ENCODE measurements at regions not wholly inside any gene's neighbourhood (a gene's known extent, or its start where the extent isn't known, plus 50 kb on each side); places are given as distances from the start of the nearest gene placed in this dataset.

DNA sequence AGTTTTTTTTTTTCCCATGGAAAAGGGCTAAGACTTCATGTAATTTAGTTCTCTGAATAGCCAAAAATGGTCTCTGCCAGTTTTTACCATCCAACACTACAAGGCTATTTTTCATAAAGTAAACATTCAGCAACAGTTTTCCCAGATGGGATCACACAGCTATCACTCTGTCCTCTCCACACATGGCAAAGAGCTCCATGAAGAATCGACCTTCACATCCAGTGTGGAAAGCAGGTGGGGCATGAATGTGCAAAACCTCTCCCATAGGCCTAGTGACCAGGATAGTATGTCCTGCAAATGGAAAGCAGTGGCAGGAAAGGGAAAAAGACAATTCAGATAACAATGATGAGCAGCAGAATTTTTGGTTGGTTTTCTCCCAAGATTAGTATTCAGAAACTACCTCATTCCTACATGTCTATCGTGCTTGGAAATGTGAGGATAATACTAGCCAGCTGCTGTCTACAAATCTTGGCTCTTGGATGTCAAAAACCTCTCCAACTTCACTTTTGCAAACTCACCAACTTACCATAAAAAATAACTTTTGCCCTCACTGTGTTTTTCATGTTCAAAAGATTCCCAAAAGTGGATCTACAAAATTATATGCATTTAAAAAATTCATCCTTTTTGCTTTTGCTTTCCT lies 159.7 kb upstream of the MCHR2 start:
- TF ChIP-seq POLR2A (IDR thresholded peaks at IDR 0.05) = no peak
- TF ChIP-seq, protein P1, sequence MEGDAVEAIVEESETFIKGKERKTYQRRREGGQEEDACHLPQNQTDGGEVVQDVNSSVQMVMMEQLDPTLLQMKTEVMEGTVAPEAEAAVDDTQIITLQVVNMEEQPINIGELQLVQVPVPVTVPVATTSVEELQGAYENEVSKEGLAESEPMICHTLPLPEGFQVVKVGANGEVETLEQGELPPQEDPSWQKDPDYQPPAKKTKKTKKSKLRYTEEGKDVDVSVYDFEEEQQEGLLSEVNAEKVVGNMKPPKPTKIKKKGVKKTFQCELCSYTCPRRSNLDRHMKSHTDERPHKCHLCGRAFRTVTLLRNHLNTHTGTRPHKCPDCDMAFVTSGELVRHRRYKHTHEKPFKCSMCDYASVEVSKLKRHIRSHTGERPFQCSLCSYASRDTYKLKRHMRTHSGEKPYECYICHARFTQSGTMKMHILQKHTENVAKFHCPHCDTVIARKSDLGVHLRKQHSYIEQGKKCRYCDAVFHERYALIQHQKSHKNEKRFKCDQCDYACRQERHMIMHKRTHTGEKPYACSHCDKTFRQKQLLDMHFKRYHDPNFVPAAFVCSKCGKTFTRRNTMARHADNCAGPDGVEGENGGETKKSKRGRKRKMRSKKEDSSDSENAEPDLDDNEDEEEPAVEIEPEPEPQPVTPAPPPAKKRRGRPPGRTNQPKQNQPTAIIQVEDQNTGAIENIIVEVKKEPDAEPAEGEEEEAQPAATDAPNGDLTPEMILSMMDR (IDR thresholded peaks at IDR 0.05) = no peak

Data from heart left ventricle (tissue), 13 donors.